Keratinocyte (primary cell): ENCODE measurements at regions not wholly inside any gene's neighbourhood (a gene's known extent, or its start where the extent isn't known, plus 50 kb on each side); places are given as distances from the start of the nearest gene placed in this dataset.

ENCODE experiments used
- DNase-seq: peaks from one replicate; pipeline ENCODE4 v3.0.0-alpha.2; 2011; ENCODE audit warnings: low read depth, missing footprints, low spot score
- FAIRE-seq: peaks from 2 replicates; lab custom pipeline; 2011; peaks lifted over from hg19 to GRCh38; lab: Jason Lieb, UNC
- H2AFZ ChIP-seq: 2 replicates; pipeline ENCODE4 v1.6.0; 2012; ENCODE audit warnings: low read length, control low read depth, inconsistent platforms; ENCODE audit not compliant: control insufficient read depth
- H3K27ac ChIP-seq: 2 replicates; pipeline ENCODE4 v1.5.1; 2011; ENCODE audit warnings: low read length; ENCODE audit not compliant: control insufficient read depth, insufficient read depth
- H3K27me3 ChIP-seq: 3 replicates; pipeline ENCODE4 v1.6.0; 2011; ENCODE audit warnings: low read length; ENCODE audit not compliant: control insufficient read depth, insufficient read depth; ENCODE audit errors: extremely low read depth
- H3K36me3 ChIP-seq, 2 experiments: 2 replicates in 1 of 2; 3 replicates in 1 of 2; pipeline ENCODE4 v1.5.1; 2011; ENCODE audit warnings: low read length in 2 of 2, mild to moderate bottlenecking in 1 of 2; ENCODE audit not compliant: control insufficient read depth in 2 of 2, insufficient read depth in 2 of 2; ENCODE audit errors: extremely low read depth in 1 of 2
- H3K4me1 ChIP-seq: 3 replicates; pipeline ENCODE4 v1.5.1; 2011; ENCODE audit warnings: low read length; ENCODE audit not compliant: control insufficient read depth, insufficient read depth; ENCODE audit errors: extremely low read depth
- H3K4me2 ChIP-seq: 3 replicates; pipeline ENCODE4 v1.6.0; 2011; ENCODE audit warnings: low read depth, low read length; ENCODE audit not compliant: control insufficient read depth, insufficient read depth; ENCODE audit errors: extremely low read depth
- H3K4me3 ChIP-seq, 3 experiments: fragments of 200-600 bp in 1 of 3; sonication (generic) in 1 of 3; 2 replicates in 2 of 3; 3 replicates in 1 of 3; pipeline ENCODE4 v1.5.1; 2011 to 2016; ENCODE audit warnings: low read length in 3 of 3, mild to moderate bottlenecking in 3 of 3, control low read depth in 2 of 3, inconsistent platforms in 1 of 3, low read depth in 1 of 3, mixed read lengths in 1 of 3, mixed run types in 1 of 3, moderate library complexity in 1 of 3; ENCODE audit not compliant: control insufficient read depth in 2 of 3, insufficient read depth in 2 of 3; ENCODE audit errors: extremely low read depth in 1 of 3
- H3K79me2 ChIP-seq: 2 replicates; pipeline ENCODE4 v1.6.0; 2012; ENCODE audit warnings: low read length; ENCODE audit not compliant: control insufficient read depth, insufficient read depth
- H3K9ac ChIP-seq: 3 replicates; pipeline ENCODE4 v1.6.0; 2011; ENCODE audit warnings: low read length; ENCODE audit not compliant: control insufficient read depth, insufficient read depth; ENCODE audit errors: extremely low read depth
- H3K9me1 ChIP-seq: 3 replicates; pipeline ENCODE4 v1.6.0; 2011; ENCODE audit warnings: low read length; ENCODE audit not compliant: control insufficient read depth, insufficient read depth; ENCODE audit errors: extremely low read depth
- H3K9me3 ChIP-seq: 2 replicates; pipeline ENCODE4 v1.5.1; 2012; ENCODE audit warnings: low read depth, low read length; ENCODE audit not compliant: control insufficient read depth
- H4K20me1 ChIP-seq: 3 replicates; pipeline ENCODE4 v1.6.0; 2011; ENCODE audit warnings: low read length; ENCODE audit not compliant: control insufficient read depth, insufficient read depth; ENCODE audit errors: extremely low read depth
- EZH2 ChIP-seq: IDR thresholded peaks from one replicate; pipeline ENCODE4 v1.6.1; 2012; ENCODE audit warnings: inconsistent platforms, mild to moderate bottlenecking, low read length, moderate library complexity
- dilution Hi-C: fragments of 300-500 bp; cut with MboI; formaldehyde crosslinking; loops from one replicate; pipeline ENCODE4 v1.7.0; 2020; ENCODE audit warnings: low sequenced_read_pairs; ENCODE audit not compliant: extremely low pct_ligation_motif_present
- TF ChIP-seq, protein P1 (sequence below), 3 experiments: IDR thresholded peaks in 1 of 3; conservative IDR thresholded peaks in 1 of 3; optimal IDR thresholded peaks in 1 of 3; 2 replicates in 2 of 3; 3 replicates in 1 of 3; pipeline versions ENCODE3 to v1.5.1; 2011; ENCODE audit warnings: low read length in 3 of 3, mild to moderate bottlenecking in 3 of 3, moderate library complexity in 2 of 3, control low read depth in 1 of 3, inconsistent platforms in 1 of 3; ENCODE audit not compliant: insufficient read depth in 2 of 3; ENCODE audit errors: extremely low read depth in 1 of 3

DNA sequence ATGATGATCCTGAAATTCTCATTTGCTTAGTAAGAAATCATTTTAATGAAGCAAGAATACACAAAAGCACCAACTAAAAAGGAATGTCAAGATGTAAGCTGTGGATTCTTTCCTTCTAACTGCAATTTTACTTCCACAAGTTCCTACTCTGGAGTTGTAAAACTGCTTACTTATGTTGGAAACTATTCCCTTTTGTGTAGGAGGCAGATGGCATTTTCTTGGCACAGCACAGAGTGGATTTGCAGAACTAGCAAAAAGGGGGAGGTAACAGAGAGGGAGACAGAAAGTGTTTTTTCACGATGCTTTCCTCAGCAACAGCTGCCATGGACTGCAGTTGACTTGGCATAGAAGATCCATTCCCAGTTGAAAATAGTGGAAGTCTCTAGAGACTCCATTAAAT is 1112.0 kb upstream of the RAG2 start:
- Histone ChIP-seq H3K9ac (no peak overlapping the region), H3K79me2 (no peaks in the 10 kb centered on the region), H3K4me2 (no peak overlapping the region), H3K27ac (no peak overlapping the region), H3K9me3 (no peaks in the 10 kb centered on the region), H3K4me3 (no peak overlapping the region), H3K36me3 (no peaks in the 10 kb centered on the region), H3K9me1 (no peaks in the 10 kb centered on the region), H3K27me3 (no peaks in the 10 kb centered on the region), H2AFZ (no peak overlapping the region), H3K4me1 (no peaks in the 10 kb centered on the region), H4K20me1 (no peaks in the 10 kb centered on the region)
- no peak for TF ChIP-seq EZH2
- TF ChIP-seq, protein P1, sequence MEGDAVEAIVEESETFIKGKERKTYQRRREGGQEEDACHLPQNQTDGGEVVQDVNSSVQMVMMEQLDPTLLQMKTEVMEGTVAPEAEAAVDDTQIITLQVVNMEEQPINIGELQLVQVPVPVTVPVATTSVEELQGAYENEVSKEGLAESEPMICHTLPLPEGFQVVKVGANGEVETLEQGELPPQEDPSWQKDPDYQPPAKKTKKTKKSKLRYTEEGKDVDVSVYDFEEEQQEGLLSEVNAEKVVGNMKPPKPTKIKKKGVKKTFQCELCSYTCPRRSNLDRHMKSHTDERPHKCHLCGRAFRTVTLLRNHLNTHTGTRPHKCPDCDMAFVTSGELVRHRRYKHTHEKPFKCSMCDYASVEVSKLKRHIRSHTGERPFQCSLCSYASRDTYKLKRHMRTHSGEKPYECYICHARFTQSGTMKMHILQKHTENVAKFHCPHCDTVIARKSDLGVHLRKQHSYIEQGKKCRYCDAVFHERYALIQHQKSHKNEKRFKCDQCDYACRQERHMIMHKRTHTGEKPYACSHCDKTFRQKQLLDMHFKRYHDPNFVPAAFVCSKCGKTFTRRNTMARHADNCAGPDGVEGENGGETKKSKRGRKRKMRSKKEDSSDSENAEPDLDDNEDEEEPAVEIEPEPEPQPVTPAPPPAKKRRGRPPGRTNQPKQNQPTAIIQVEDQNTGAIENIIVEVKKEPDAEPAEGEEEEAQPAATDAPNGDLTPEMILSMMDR (optimal IDR thresholded peaks at IDR 0.05 in 1 of 3, IDR thresholded peaks at IDR 0.05 in 1 of 3, conservative IDR thresholded peaks at IDR 0.05 in 1 of 3; ENCODE audit: extremely low read depth in 1 of 3, insufficient read depth in 2 of 3, low read length in 3 of 3) = no peak
- FAIRE-seq (no peak), DNase-seq (no peak)
- dilution Hi-C loops = no loop called here

DNA sequence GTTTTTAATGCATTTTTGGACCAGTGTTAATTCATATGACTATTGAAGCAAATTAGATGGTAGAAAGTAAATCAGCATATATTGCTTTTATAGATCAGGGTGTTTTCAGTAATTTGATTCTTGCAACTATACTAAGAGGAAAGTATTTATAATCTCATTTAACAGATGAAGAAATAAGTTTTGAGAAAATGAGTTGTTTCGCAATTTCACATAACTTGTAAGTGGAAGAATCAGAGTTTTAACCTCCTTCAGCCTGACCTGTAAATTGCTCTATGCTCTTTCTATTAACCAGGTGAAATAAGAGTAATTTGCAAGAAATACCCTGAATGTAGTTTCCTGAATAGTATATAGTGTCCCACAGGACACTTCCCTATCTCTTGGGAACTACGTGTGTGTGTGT is 1106.8 kb upstream of the RAG2 start:
- no peak overlapping the region for H3K27ac ChIP-seq
- no peak overlapping the region for H3K4me2 ChIP-seq
- H3K9me1 ChIP-seq = no peaks in the 10 kb centered on the region
- no peaks in the 10 kb centered on the region for H3K27me3 ChIP-seq
- H3K9me3 ChIP-seq = no peaks in the 10 kb centered on the region
- dilution Hi-C loops = no loop called here
- no peaks in the 10 kb centered on the region for H3K36me3 ChIP-seq
- H4K20me1 ChIP-seq = no peaks in the 10 kb centered on the region
- H3K4me3 ChIP-seq = no peak overlapping the region
- DNase-seq (no peak), FAIRE-seq (no peak)
- H3K9ac ChIP-seq = no peak overlapping the region
- TF ChIP-seq EZH2 = no peak
- TF ChIP-seq, protein P1 (optimal IDR thresholded peaks at IDR 0.05 in 1 of 3, IDR thresholded peaks at IDR 0.05 in 1 of 3, conservative IDR thresholded peaks at IDR 0.05 in 1 of 3; ENCODE audit: extremely low read depth in 1 of 3, insufficient read depth in 2 of 3, low read length in 3 of 3) = no peak
- H3K4me1 ChIP-seq = no peaks in the 10 kb centered on the region
- H3K79me2 ChIP-seq = no peaks in the 10 kb centered on the region
- no peak overlapping the region for H2AFZ ChIP-seq
